HL-60 (cell line): ENCODE measurements at regions not wholly inside any gene's neighbourhood (a gene's known extent, or its start where the extent isn't known, plus 50 kb on each side); places are given as distances from the start of the nearest gene placed in this dataset.

Experiments
- POLR2AphosphoS5 ChIP-seq: IDR thresholded peaks from 2 replicates; pipeline ENCODE4 v1.6.1; 2012; ENCODE audit warnings: low read depth
- SPI1 ChIP-seq: IDR thresholded peaks from 2 replicates; pipeline ENCODE4 v1.6.1; 2012; ENCODE audit warnings: low read depth, mild to moderate bottlenecking, borderline replicate concordance
- TF ChIP-seq, protein P1 (sequence below): IDR thresholded peaks from one replicate; pipeline ENCODE4 v1.5.1; 2011; ENCODE audit warnings: low read length, control low read depth, inconsistent platforms; ENCODE audit not compliant: insufficient read depth

DNA sequence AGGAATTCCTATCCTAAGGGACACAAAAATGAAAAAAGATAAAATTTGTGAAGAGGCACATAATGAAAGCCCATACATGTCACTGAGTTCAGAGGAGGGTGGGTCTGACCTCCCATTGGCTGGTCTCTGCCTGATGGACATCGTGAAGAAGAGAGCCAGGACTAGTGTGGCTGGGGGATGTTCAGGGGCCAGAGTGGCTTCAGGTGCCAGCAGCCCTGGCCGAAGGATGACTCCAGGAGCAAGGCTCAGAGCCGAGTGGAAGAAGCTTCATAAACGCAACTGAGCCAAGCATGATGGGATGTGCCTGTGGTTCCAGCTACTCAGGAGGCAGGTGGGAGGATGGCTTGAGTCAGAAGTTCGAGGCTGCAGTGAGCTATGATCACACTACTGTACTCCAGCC, 56.9 kb upstream of the ATP5PO start:
- no peak for TF ChIP-seq SPI1
- TF ChIP-seq, protein P1, sequence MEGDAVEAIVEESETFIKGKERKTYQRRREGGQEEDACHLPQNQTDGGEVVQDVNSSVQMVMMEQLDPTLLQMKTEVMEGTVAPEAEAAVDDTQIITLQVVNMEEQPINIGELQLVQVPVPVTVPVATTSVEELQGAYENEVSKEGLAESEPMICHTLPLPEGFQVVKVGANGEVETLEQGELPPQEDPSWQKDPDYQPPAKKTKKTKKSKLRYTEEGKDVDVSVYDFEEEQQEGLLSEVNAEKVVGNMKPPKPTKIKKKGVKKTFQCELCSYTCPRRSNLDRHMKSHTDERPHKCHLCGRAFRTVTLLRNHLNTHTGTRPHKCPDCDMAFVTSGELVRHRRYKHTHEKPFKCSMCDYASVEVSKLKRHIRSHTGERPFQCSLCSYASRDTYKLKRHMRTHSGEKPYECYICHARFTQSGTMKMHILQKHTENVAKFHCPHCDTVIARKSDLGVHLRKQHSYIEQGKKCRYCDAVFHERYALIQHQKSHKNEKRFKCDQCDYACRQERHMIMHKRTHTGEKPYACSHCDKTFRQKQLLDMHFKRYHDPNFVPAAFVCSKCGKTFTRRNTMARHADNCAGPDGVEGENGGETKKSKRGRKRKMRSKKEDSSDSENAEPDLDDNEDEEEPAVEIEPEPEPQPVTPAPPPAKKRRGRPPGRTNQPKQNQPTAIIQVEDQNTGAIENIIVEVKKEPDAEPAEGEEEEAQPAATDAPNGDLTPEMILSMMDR, result no peak
- no peak for TF ChIP-seq POLR2AphosphoS5
